Lung (tissue), 11 donors: ENCODE measurements at regions not wholly inside any gene's neighbourhood (a gene's known extent, or its start where the extent isn't known, plus 50 kb on each side); places are given as distances from the start of the nearest gene placed in this dataset.
A peak's percentile ranks its signal among the peaks of the same experiment; 100 is the strongest.

Experiments
- ATAC-seq: fragments of 200-7000 bp; cut with Tn5 transposase; one replicate; pipeline ENCODE4 v1.9.1; 2020; ENCODE audit warnings: moderate number of reproducible peaks; ENCODE audit not compliant: insufficient read depth, low FRiP score
- DNase-seq, 3 donors: peaks; one replicate each; pipeline ENCODE4 v3.0.0-alpha.2; 2013 to 2017
- H3K27ac ChIP-seq, 2 donors: one replicate each; pipeline ENCODE4 v1.5.1; 2013; ENCODE audit warnings: mild to moderate bottlenecking in 2 of 2, moderate library complexity in 2 of 2, control low read depth in 1 of 2, inconsistent platforms in 1 of 2, low read depth in 1 of 2, low read length in 1 of 2
- H3K27me3 ChIP-seq, 3 donors: one replicate each; pipeline ENCODE4 v1.5.1; 2013; ENCODE audit warnings: low read length in 2 of 3; ENCODE audit not compliant: control insufficient read depth in 3 of 3, insufficient read depth in 3 of 3
- H3K36me3 ChIP-seq, 4 donors: one replicate each; pipeline ENCODE4 v1.5.1; 2013; ENCODE audit warnings: low read length in 4 of 4, mild to moderate bottlenecking in 1 of 4, moderate library complexity in 1 of 4; ENCODE audit not compliant: control insufficient read depth in 4 of 4, insufficient read depth in 4 of 4
- H3K4me1 ChIP-seq, 5 donors: one replicate each; pipeline ENCODE4 v1.5.1; 2013; ENCODE audit warnings: low read length in 5 of 5, mild to moderate bottlenecking in 2 of 5, moderate library complexity in 1 of 5; ENCODE audit not compliant: control insufficient read depth in 5 of 5, insufficient read depth in 5 of 5
- H3K4me3 ChIP-seq: one replicate; pipeline ENCODE4 v1.5.1; 2013; ENCODE audit warnings: mild to moderate bottlenecking, control low read depth, moderate library complexity
- H3K9ac ChIP-seq, 2 donors: one replicate each; pipeline ENCODE4 v1.5.1; 2013; ENCODE audit warnings: low read length in 2 of 2, control low read depth in 1 of 2; ENCODE audit not compliant: insufficient read depth in 1 of 2
- H3K9me3 ChIP-seq, 4 donors: one replicate each; pipeline ENCODE4 v1.5.1; 2013; ENCODE audit warnings: low read length in 3 of 4, mild to moderate bottlenecking in 1 of 4, moderate library complexity in 1 of 4; ENCODE audit not compliant: control insufficient read depth in 4 of 4, insufficient read depth in 3 of 4
- WGBS, 2 donors: extraction: QIAGEN DNeasy Blood & Tissue Kit; methylation state at CpG; one replicate each; pipeline ENCODE4 v1.1.7; 2013; 5-methylcytosine and 5-hydroxymethylcytosine counted together
- TF ChIP-seq, protein P1 (sequence below): IDR thresholded peaks from 2 replicates; pipeline ENCODE4 v1.5.1; 2012; ENCODE audit warnings: mild to moderate bottlenecking; ENCODE audit errors: control extremely low read depth, extremely low read depth
- donor health status: control.
- donor health status: control.
- donor health status: Bipolar disorder and iron deficiency.
- donor health status: healthy.
- donor health status: DM: yes; HTN: yes; CAD: no.

GRCh38 chr2:104938231-104938941 is 84.5 kb downstream of the POU3F3 start:
- Histone ChIP-seq H3K36me3 (no peaks in the 10 kb centered on the region), H3K9ac (no peak overlapping the region), H3K4me1 (peaks cover 0 to 6% (median 0%) of the 10 kb centered on the region in 5 donors), H3K9me3 (no peaks in the 10 kb centered on the region), H3K4me3 (no peak overlapping the region), H3K27me3 (no peaks in the 10 kb centered on the region), H3K27ac (no peak overlapping the region)
- no peak for DNase-seq
- ATAC-seq: no peak
- 79 to 90% methylated on average over 10 of the region's 10 CpGs for WGBS, 2 donors
- TF ChIP-seq, protein P1, sequence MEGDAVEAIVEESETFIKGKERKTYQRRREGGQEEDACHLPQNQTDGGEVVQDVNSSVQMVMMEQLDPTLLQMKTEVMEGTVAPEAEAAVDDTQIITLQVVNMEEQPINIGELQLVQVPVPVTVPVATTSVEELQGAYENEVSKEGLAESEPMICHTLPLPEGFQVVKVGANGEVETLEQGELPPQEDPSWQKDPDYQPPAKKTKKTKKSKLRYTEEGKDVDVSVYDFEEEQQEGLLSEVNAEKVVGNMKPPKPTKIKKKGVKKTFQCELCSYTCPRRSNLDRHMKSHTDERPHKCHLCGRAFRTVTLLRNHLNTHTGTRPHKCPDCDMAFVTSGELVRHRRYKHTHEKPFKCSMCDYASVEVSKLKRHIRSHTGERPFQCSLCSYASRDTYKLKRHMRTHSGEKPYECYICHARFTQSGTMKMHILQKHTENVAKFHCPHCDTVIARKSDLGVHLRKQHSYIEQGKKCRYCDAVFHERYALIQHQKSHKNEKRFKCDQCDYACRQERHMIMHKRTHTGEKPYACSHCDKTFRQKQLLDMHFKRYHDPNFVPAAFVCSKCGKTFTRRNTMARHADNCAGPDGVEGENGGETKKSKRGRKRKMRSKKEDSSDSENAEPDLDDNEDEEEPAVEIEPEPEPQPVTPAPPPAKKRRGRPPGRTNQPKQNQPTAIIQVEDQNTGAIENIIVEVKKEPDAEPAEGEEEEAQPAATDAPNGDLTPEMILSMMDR: no peak

- H3K9ac ChIP-seq: no peak overlapping the region
- TF ChIP-seq, protein P1: no peak
- H3K36me3 ChIP-seq: no peaks in the 10 kb centered on the region
- H3K4me3 ChIP-seq: no peak overlapping the region
- ATAC-seq: no peak
- H3K27ac ChIP-seq: no peak overlapping the region
- H3K9me3 ChIP-seq: no peaks in the 10 kb centered on the region
- H3K4me1 ChIP-seq: peaks cover 0 to 4% (median 0%) of the 10 kb centered on the region in 5 donors
- WGBS, 2 donors: 62 to 73% methylated on average over 11 of the region's 11 CpGs
- H3K27me3 ChIP-seq: no peaks in the 10 kb centered on the region
- DNase-seq: peak in 2 of 3 donors; percentile 31 to 70
Observed at GRCh38 chr2:104939570-104940217, 85.8 kb downstream of the POU3F3 start.

DNA sequence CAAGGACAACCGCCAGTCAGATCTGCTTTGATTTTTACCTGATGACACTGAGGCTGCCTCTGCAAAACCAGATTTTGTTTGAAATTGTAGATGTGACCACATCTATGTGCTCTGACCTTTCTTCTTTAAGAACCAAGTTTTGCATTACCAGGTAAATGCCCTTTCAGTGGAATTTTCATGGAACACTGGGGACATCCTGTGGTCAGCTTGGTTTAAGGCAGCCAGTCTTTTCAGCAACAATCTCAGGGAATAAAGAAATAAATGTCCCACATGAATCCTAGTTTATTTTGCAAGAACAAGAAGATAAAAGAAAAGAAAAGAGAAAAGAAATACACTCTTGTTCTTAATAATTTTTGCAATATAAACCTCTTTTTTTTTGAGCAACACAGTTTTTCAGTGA is 90.6 kb downstream of the POU3F3 start:
- Histone ChIP-seq H3K27ac (no peak overlapping the region), H3K4me3 (no peak overlapping the region), H3K36me3 (no peaks in the 10 kb centered on the region), H3K27me3 (no peaks in the 10 kb centered on the region), H3K9ac (no peak overlapping the region), H3K4me1 (no peaks in the 10 kb centered on the region), H3K9me3 (no peaks in the 10 kb centered on the region)
- peak; percentile 37 to 53 (median 42) for DNase-seq
- no peak for ATAC-seq
- TF ChIP-seq, protein P1: no peak
- 72 to 90% methylated on average over 1 of the region's 1 CpG for WGBS, 2 donors
